ENCODE measurements at regions not wholly inside any gene's neighbourhood (a gene's known extent, or its start where the extent isn't known, plus 50 kb on each side); places are given as distances from the start of the nearest gene placed in this dataset. TPM values are rescaled to one million over a fixed set of nuclear protein-coding genes. Genes with fewer than 3 reads are reported as not detected.

Small RNA genes lying in the stretch of these regions (small RNA-seq; reads per million reads assigned to genes)
- gene RN7SL802P = not detected
- gene RNA5SP188 = 0.11 reads per million

Measured in K562 (cell line).